ENCODE measurements at regions not wholly inside any gene's neighbourhood (a gene's known extent, or its start where the extent isn't known, plus 50 kb on each side); places are given as distances from the start of the nearest gene placed in this dataset.

DNA sequence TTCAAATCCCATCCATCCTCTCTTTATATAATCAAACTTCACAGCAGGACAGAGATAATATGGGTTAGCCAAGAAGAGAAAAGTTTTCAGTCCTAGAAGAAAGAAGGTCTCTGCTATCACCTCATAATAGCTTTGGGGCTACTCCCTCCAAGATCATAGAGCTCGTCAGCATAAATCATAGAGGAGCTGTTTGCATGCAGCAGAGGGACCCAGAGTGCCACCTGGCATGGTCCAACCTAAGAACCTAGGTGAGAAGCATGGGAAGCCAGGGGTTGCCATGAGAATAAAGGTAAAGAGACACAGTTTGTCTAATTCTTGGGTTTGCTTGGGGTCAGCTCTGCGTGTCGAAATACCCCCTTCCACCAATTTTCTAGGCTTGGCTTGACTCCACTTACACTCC lies 87.1 kb upstream of the CYP1B1 start:
- H3K36me3 ChIP-seq (ENCODE audit: insufficient read depth, low read length) = no peaks in the 10 kb centered on the region
- H3K27ac ChIP-seq (ENCODE audit: low read length) = no peak overlapping the region

DNA sequence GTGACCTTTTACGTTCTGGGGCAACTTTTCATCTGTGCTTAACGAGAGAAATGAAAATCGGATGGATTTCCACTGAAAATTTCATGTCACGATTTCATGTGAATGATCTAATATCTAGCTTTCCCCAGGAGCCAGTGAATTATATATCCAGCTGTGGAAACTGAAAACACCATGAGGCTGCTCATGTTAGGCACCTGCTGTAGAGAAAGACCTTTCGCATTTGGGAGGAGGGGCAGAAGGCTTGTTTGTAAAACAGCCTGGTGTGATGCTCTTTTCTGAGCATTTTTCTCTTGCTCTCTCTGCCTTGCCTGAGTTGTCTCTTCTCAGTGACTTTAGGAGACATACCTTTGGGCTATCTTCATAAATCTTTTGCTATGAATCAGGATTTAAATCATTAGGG lies 84.6 kb upstream of the CYP1B1 start:
- Histone ChIP-seq H3K79me2 (replicated peaks; ENCODE audit: insufficient read depth, low read length) (no peaks in the 10 kb centered on the region), H3K9ac (ENCODE audit: low read length) (no peak overlapping the region)
- TF ChIP-seq EZH2 (IDR thresholded peaks at IDR 0.05; ENCODE audit: borderline replicate concordance, insufficient read depth, low read length, poor library complexity, severe bottlenecking) = no peak
- TF ChIP-seq RAD21 (conservative IDR thresholded peaks at IDR 0.05) = no peak
- TF ChIP-seq MXI1 (conservative IDR thresholded peaks at IDR 0.05; ENCODE audit: poor library complexity, severe bottlenecking) = no peak
- TF ChIP-seq, protein P1, sequence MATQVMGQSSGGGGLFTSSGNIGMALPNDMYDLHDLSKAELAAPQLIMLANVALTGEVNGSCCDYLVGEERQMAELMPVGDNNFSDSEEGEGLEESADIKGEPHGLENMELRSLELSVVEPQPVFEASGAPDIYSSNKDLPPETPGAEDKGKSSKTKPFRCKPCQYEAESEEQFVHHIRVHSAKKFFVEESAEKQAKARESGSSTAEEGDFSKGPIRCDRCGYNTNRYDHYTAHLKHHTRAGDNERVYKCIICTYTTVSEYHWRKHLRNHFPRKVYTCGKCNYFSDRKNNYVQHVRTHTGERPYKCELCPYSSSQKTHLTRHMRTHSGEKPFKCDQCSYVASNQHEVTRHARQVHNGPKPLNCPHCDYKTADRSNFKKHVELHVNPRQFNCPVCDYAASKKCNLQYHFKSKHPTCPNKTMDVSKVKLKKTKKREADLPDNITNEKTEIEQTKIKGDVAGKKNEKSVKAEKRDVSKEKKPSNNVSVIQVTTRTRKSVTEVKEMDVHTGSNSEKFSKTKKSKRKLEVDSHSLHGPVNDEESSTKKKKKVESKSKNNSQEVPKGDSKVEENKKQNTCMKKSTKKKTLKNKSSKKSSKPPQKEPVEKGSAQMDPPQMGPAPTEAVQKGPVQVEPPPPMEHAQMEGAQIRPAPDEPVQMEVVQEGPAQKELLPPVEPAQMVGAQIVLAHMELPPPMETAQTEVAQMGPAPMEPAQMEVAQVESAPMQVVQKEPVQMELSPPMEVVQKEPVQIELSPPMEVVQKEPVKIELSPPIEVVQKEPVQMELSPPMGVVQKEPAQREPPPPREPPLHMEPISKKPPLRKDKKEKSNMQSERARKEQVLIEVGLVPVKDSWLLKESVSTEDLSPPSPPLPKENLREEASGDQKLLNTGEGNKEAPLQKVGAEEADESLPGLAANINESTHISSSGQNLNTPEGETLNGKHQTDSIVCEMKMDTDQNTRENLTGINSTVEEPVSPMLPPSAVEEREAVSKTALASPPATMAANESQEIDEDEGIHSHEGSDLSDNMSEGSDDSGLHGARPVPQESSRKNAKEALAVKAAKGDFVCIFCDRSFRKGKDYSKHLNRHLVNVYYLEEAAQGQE (IDR thresholded peaks at IDR 0.05; ENCODE audit: borderline replicate concordance) = no peak
- TF ChIP-seq SMC3 (conservative IDR thresholded peaks at IDR 0.05; ENCODE audit: poor library complexity) = no peak
- TF ChIP-seq EP300 (conservative IDR thresholded peaks at IDR 0.05; ENCODE audit: poor library complexity, severe bottlenecking) = no peak
- no peak for TF ChIP-seq POLR2AphosphoS5 (IDR thresholded peaks at IDR 0.05)
- TF ChIP-seq, protein P2, sequence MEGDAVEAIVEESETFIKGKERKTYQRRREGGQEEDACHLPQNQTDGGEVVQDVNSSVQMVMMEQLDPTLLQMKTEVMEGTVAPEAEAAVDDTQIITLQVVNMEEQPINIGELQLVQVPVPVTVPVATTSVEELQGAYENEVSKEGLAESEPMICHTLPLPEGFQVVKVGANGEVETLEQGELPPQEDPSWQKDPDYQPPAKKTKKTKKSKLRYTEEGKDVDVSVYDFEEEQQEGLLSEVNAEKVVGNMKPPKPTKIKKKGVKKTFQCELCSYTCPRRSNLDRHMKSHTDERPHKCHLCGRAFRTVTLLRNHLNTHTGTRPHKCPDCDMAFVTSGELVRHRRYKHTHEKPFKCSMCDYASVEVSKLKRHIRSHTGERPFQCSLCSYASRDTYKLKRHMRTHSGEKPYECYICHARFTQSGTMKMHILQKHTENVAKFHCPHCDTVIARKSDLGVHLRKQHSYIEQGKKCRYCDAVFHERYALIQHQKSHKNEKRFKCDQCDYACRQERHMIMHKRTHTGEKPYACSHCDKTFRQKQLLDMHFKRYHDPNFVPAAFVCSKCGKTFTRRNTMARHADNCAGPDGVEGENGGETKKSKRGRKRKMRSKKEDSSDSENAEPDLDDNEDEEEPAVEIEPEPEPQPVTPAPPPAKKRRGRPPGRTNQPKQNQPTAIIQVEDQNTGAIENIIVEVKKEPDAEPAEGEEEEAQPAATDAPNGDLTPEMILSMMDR (IDR thresholded peaks at IDR 0.05; ENCODE audit: poor library complexity, severe bottlenecking) = no peak
- no peak for TF ChIP-seq TAF1 (IDR thresholded peaks at IDR 0.05; ENCODE audit: low read depth)

More for the DNA sequence above, 87.1 kb upstream of the CYP1B1 start:
- Histone ChIP-seq H3K4me2 (ENCODE audit: low read length) (no peak overlapping the region), H2AFZ (ENCODE audit: low read depth, low read length) (no peak overlapping the region), H3K9me3 (ENCODE audit: low read length) (no peaks in the 10 kb centered on the region), H3K4me3 (ENCODE audit: low read length) (no peak overlapping the region), H3K27me3 (ENCODE audit: insufficient read depth, low read depth, low read length) (no peaks in the 10 kb centered on the region), H4K20me1 (ENCODE audit: insufficient read depth) (no peaks in the 10 kb centered on the region), H3K9me2 (ENCODE audit: insufficient read depth, low read length) (no peaks in the 10 kb centered on the region), H3K9ac (ENCODE audit: low read length) (no peak overlapping the region), H3K79me2 (replicated peaks; ENCODE audit: insufficient read depth, low read length) (no peaks in the 10 kb centered on the region), H3F3A (ENCODE audit: insufficient read depth, low read length, poor library complexity, severe bottlenecking) (no peaks in the 10 kb centered on the region)
- no peak for TF ChIP-seq EP300 (conservative IDR thresholded peaks at IDR 0.05; ENCODE audit: poor library complexity, severe bottlenecking)

DNA sequence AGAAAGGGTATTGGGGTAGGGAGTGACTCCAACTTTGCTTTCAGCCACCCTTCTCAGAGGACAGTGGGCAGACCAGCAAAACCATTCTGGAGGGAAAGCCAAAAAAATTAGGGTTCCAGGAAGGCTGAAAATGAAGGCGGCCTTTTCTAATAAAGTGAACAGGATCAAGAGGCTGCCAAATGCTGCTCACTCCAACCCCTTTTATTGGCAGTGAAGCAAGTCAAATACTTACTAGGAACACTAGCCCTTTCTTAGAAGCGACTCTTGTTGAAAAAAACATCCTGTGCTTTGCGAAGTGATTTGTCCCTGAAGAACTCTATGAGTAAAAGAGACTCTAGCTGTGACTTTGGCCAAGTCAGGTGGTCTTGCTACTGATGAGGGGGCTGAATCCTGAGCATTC lies 83.6 kb upstream of the CYP1B1 start:
- H2AFZ ChIP-seq (ENCODE audit: low read depth, low read length) = no peak overlapping the region
- no peaks in the 10 kb centered on the region for H3K27me3 ChIP-seq (ENCODE audit: insufficient read depth, low read depth, low read length)
- no peaks in the 10 kb centered on the region for H3K9me2 ChIP-seq (ENCODE audit: insufficient read depth, low read length)
- no peak overlapping the region for H3K4me3 ChIP-seq (ENCODE audit: low read length)
- H3F3A ChIP-seq (ENCODE audit: insufficient read depth, low read length, poor library complexity, severe bottlenecking) = no peaks in the 10 kb centered on the region
- H3K36me3 ChIP-seq (ENCODE audit: insufficient read depth, low read length) = no peaks in the 10 kb centered on the region
- TF ChIP-seq MXI1 (conservative IDR thresholded peaks at IDR 0.05; ENCODE audit: poor library complexity, severe bottlenecking) = no peak
- TF ChIP-seq POLR2AphosphoS5 (IDR thresholded peaks at IDR 0.05) = no peak
- TF ChIP-seq RAD21 (conservative IDR thresholded peaks at IDR 0.05) = no peak
- TF ChIP-seq SMC3 (conservative IDR thresholded peaks at IDR 0.05; ENCODE audit: poor library complexity) = no peak
- TF ChIP-seq, protein P2 (IDR thresholded peaks at IDR 0.05; ENCODE audit: poor library complexity, severe bottlenecking) = no peak
- no peak for TF ChIP-seq EZH2 (IDR thresholded peaks at IDR 0.05; ENCODE audit: borderline replicate concordance, insufficient read depth, low read length, poor library complexity, severe bottlenecking)
- H3K9ac ChIP-seq (ENCODE audit: low read length) = no peak overlapping the region
- no peaks in the 10 kb centered on the region for H3K79me2 ChIP-seq (replicated peaks; ENCODE audit: insufficient read depth, low read length)
- no peak overlapping the region for H3K4me2 ChIP-seq (ENCODE audit: low read length)
- H3K27ac ChIP-seq (ENCODE audit: low read length) = no peak overlapping the region
- H4K20me1 ChIP-seq (ENCODE audit: insufficient read depth) = no peaks in the 10 kb centered on the region
- H3K9me3 ChIP-seq (ENCODE audit: low read length) = no peaks in the 10 kb centered on the region

More for the DNA sequence above, 84.6 kb upstream of the CYP1B1 start:
- Histone ChIP-seq H3K4me2 (ENCODE audit: low read length) (no peak overlapping the region), H2AFZ (ENCODE audit: low read depth, low read length) (no peak overlapping the region), H3K9me3 (ENCODE audit: low read length) (no peaks in the 10 kb centered on the region), H3K9me2 (ENCODE audit: insufficient read depth, low read length) (no peaks in the 10 kb centered on the region), H3F3A (ENCODE audit: insufficient read depth, low read length, poor library complexity, severe bottlenecking) (no peaks in the 10 kb centered on the region), H3K27me3 (ENCODE audit: insufficient read depth, low read depth, low read length) (no peaks in the 10 kb centered on the region), H3K4me3 (ENCODE audit: low read length) (no peak overlapping the region), H3K36me3 (ENCODE audit: insufficient read depth, low read length) (no peaks in the 10 kb centered on the region), H3K27ac (ENCODE audit: low read length) (no peak overlapping the region), H4K20me1 (ENCODE audit: insufficient read depth) (no peaks in the 10 kb centered on the region)
